ENCODE measurements at regions not wholly inside any gene's neighbourhood (a gene's known extent, or its start where the extent isn't known, plus 50 kb on each side); places are given as distances from the start of the nearest gene placed in this dataset.

DNA sequence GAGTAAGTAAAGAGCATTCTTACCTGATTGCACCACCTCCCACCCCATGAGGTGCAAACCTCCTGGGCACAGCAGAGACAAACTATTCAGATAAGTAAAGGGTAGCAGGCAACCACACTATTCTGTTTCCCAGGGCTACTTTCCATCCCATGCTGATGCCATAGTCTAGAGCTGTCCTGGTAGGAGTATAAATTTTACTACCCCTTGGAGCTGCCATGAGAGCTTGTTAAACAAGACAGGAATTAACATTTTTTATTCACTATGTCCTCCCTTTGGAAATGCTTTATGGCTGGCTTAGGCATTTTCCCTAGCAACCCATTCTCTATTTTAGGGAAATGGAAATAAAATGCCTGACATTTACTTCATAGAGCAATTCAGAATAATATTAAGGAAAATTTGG, 324.6 kb upstream of the USP25 start:
- TF ChIP-seq POLR2A (IDR thresholded peaks at IDR 0.05) (no peak), EP300 (IDR thresholded peaks at IDR 0.05) (no peak)
- TF ChIP-seq, protein P1, sequence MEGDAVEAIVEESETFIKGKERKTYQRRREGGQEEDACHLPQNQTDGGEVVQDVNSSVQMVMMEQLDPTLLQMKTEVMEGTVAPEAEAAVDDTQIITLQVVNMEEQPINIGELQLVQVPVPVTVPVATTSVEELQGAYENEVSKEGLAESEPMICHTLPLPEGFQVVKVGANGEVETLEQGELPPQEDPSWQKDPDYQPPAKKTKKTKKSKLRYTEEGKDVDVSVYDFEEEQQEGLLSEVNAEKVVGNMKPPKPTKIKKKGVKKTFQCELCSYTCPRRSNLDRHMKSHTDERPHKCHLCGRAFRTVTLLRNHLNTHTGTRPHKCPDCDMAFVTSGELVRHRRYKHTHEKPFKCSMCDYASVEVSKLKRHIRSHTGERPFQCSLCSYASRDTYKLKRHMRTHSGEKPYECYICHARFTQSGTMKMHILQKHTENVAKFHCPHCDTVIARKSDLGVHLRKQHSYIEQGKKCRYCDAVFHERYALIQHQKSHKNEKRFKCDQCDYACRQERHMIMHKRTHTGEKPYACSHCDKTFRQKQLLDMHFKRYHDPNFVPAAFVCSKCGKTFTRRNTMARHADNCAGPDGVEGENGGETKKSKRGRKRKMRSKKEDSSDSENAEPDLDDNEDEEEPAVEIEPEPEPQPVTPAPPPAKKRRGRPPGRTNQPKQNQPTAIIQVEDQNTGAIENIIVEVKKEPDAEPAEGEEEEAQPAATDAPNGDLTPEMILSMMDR (IDR thresholded peaks at IDR 0.05) = no peak
